Stimulated activated CD8-positive, alpha-beta memory T cell treated with anti-CD3 and anti-CD28 coated beads, Interleukin-4, amount 100 ng/mL, for 4 hours (primary cell): ENCODE measurements at regions not wholly inside any gene's neighbourhood (a gene's known extent, or its start where the extent isn't known, plus 50 kb on each side); places are given as distances from the start of the nearest gene placed in this dataset.

Experiments
- DNase-seq, 2 donors: peaks; one replicate each; pipeline ENCODE4 v3.0.0-alpha.2; 2020; ENCODE audit warnings: low read depth in 2 of 2, low spot score in 1 of 2

- DNase-seq, result no peak
Measured at GRCh38 chr5:2191972-2192371, 309.2 kb upstream of the IRX4 start.

- DNase-seq, result no peak
Measured at GRCh38 chr5:2190549-2190948, 307.8 kb upstream of the IRX4 start.

GRCh38 chr5:2188661-2189060 lies 305.9 kb upstream of the IRX4 start:
- DNase-seq, result no peak

- no peak for DNase-seq
Measured at GRCh38 chr5:2188137-2188536, 305.4 kb upstream of the IRX4 start.

GRCh38 chr5:2187687-2188086 lies 305.0 kb upstream of the IRX4 start:
- DNase-seq, result no peak

GRCh38 chr5:2187156-2187555 lies 304.4 kb upstream of the IRX4 start:
- DNase-seq, result no peak

GRCh38 chr5:2186472-2187015 lies 303.8 kb upstream of the IRX4 start:
- DNase-seq, result no peak

- no peak for DNase-seq
Measured at GRCh38 chr5:2185646-2186471, 303.1 kb upstream of the IRX4 start.

- DNase-seq, result no peak
Measured at GRCh38 chr5:2184563-2185540, 302.1 kb upstream of the IRX4 start.

GRCh38 chr5:2184026-2184366 lies 301.3 kb upstream of the IRX4 start:
- no peak for DNase-seq

- no peak for DNase-seq
Measured at GRCh38 chr5:2183154-2184025, 300.7 kb upstream of the IRX4 start.

- DNase-seq, result no peak
Measured at GRCh38 chr5:2182020-2182419, 299.3 kb upstream of the IRX4 start.

- no peak for DNase-seq
Measured at GRCh38 chr5:2181557-2181956, 298.8 kb upstream of the IRX4 start.

- no peak for DNase-seq
Measured at GRCh38 chr5:2181149-2181548, 298.4 kb upstream of the IRX4 start.

- DNase-seq, result no peak
Measured at GRCh38 chr5:2180456-2180855, 297.7 kb upstream of the IRX4 start.

- DNase-seq, result no peak
Measured at GRCh38 chr5:2179861-2180260, 297.1 kb upstream of the IRX4 start.

- DNase-seq, result no peak
Measured at GRCh38 chr5:2178528-2178927, 295.8 kb upstream of the IRX4 start.

GRCh38 chr5:2178071-2178477 lies 295.3 kb upstream of the IRX4 start:
- DNase-seq, result no peak

- DNase-seq, result no peak
Measured at GRCh38 chr5:2177244-2177643, 294.5 kb upstream of the IRX4 start.

- DNase-seq, result no peak
Measured at GRCh38 chr5:2176581-2176980, 293.9 kb upstream of the IRX4 start.

- no peak for DNase-seq
Measured at GRCh38 chr5:2175842-2176404, 293.2 kb upstream of the IRX4 start.
